ENCODE measurements at regions not wholly inside any gene's neighbourhood (a gene's known extent, or its start where the extent isn't known, plus 50 kb on each side); places are given as distances from the start of the nearest gene placed in this dataset.
"Not testable (repeated sequence)": the region's sequence is repeated elsewhere in the genome, so short reads cannot be mapped to it uniquely, and the experiment has no call there.

DNA sequence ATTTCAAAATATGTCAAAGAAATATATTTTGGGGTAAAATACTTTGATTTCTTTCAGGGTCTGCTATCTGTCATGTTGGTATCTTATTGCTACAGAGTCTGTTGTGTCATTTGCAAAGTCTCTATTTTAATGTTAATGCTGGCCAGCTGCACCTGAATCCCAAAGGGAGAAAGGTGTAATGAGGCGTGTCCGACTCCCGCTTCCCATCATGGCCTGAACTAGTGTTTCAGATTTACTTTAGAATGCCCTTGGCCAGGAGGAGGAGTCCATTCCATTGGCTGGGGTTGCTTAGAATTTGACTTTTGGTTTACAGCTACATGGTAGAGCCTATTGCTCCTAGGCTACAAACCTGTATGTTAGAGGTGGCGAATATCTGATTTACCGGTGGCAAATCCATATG, 69.3 kb downstream of the FAM50B start:
- no peak for DNase-seq

DNA sequence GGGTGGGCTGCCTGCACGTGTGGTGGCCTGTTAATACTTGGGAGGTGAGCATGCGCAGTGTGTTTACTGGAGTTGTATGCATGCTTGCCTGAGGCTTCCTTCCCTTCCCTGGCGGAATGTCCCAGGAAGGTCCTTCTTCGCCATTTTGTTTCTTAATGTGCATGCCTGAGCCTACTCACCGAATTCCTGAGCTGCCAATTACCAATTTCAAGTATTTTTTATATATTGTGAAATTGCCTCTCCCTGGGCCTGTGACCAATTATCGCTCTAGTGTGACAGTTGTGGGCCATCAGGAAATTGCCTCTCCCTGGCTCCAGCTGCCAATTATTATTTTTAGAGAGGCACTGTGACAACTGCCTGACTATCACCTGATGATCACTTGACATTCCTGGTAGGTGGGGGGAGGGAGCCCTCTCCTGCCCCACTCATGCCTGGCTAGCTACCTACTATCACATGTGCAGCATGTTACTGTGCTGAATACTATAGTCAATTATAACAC, 70.0 kb downstream of the FAM50B start:
- peak overlapping the region; percentile 69 for H3K27ac Mint-ChIP-seq

More for the DNA sequence above, 69.3 kb downstream of the FAM50B start:
- peaks cover 38% of the 10 kb centered on the region for H3K4me1 Mint-ChIP-seq (ENCODE audit: low read depth)
- TF ChIP-seq, protein P1, sequence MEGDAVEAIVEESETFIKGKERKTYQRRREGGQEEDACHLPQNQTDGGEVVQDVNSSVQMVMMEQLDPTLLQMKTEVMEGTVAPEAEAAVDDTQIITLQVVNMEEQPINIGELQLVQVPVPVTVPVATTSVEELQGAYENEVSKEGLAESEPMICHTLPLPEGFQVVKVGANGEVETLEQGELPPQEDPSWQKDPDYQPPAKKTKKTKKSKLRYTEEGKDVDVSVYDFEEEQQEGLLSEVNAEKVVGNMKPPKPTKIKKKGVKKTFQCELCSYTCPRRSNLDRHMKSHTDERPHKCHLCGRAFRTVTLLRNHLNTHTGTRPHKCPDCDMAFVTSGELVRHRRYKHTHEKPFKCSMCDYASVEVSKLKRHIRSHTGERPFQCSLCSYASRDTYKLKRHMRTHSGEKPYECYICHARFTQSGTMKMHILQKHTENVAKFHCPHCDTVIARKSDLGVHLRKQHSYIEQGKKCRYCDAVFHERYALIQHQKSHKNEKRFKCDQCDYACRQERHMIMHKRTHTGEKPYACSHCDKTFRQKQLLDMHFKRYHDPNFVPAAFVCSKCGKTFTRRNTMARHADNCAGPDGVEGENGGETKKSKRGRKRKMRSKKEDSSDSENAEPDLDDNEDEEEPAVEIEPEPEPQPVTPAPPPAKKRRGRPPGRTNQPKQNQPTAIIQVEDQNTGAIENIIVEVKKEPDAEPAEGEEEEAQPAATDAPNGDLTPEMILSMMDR (IDR thresholded peaks at IDR 0.05) = no peak
- H3K4me3 Mint-ChIP-seq = no peak overlapping the region
- peaks cover 20% of the 10 kb centered on the region for H3K36me3 Mint-ChIP-seq (ENCODE audit: low read depth)
- no peaks in the 10 kb centered on the region for H3K27me3 Mint-ChIP-seq (ENCODE audit: insufficient read depth)
- H3K9me3 Mint-ChIP-seq = no peaks in the 10 kb centered on the region
- H3K27ac Mint-ChIP-seq = peak overlapping the region; percentile 69

DNA sequence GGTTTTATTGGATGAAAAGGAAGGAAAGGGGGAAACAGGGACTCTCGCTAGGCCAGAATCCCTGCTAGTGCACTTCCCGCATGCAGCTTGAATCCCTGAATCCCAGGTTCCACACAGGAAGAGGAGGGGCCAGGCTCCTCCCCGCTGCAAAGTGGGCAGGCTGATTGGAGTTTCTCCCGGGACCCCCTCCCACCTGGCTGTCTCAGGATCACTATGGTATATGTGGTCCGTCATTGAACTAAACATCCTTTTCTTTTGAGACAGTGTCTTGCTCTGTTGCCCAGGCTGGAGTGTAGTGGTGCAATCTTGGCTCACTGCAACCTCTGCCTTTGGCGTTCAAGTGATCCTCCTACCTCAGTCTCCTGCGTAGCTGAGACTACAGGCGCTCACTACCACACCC, 70.7 kb downstream of the FAM50B start:
- no peaks in the 10 kb centered on the region for H3K27me3 Mint-ChIP-seq (ENCODE audit: insufficient read depth)
- H3K9me3 Mint-ChIP-seq = no peaks in the 10 kb centered on the region
- no peak overlapping the region for H3K4me3 Mint-ChIP-seq
- peaks cover 16% of the 10 kb centered on the region for H3K36me3 Mint-ChIP-seq (ENCODE audit: low read depth)
- DNase-seq = no peak
- peak overlapping the region; percentile 69 for H3K27ac Mint-ChIP-seq
- peaks cover 33% of the 10 kb centered on the region for H3K4me1 Mint-ChIP-seq (ENCODE audit: low read depth)
- TF ChIP-seq, protein P1 (IDR thresholded peaks at IDR 0.05) = no peak

More for the DNA sequence above, 70.0 kb downstream of the FAM50B start:
- TF ChIP-seq, protein P1 (IDR thresholded peaks at IDR 0.05) = no peak
- DNase-seq = peak; percentile 85
- H3K4me1 Mint-ChIP-seq (ENCODE audit: low read depth) = peaks cover 31% of the 10 kb centered on the region
- H3K36me3 Mint-ChIP-seq (ENCODE audit: low read depth) = peaks cover 18% of the 10 kb centered on the region
- no peak overlapping the region for H3K4me3 Mint-ChIP-seq
- H3K9me3 Mint-ChIP-seq = no peaks in the 10 kb centered on the region
- H3K27me3 Mint-ChIP-seq (ENCODE audit: insufficient read depth) = no peaks in the 10 kb centered on the region

DNA sequence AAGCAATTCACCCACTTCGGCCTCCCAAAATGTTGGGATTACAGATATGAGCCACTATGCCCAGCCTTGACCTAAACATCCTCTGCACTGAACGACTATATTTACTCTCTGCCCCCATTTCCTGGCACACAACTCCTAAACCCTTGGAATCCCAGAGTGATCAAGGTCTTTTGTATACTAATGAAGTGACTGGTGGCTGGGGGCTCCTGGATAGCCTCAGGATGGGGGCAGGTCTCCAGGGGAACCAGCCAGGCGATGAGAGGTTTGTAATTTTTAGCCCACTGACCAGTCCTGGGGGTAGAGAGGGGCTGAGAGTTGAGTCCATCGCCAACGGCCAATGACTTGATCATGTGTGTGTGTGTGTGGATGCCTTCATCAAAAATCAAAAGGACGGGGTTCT, 71.1 kb downstream of the FAM50B start:
- no peaks in the 10 kb centered on the region for H3K27me3 Mint-ChIP-seq (ENCODE audit: insufficient read depth)
- H3K27ac Mint-ChIP-seq = no peak overlapping the region
- H3K36me3 Mint-ChIP-seq (ENCODE audit: low read depth) = peaks cover 13% of the 10 kb centered on the region
- TF ChIP-seq, protein P1 (IDR thresholded peaks at IDR 0.05) = no peak
- H3K9me3 Mint-ChIP-seq = no peaks in the 10 kb centered on the region
- DNase-seq = no peak
- H3K4me1 Mint-ChIP-seq (ENCODE audit: low read depth) = peaks cover 35% of the 10 kb centered on the region
- H3K4me3 Mint-ChIP-seq = no peak overlapping the region

DNA sequence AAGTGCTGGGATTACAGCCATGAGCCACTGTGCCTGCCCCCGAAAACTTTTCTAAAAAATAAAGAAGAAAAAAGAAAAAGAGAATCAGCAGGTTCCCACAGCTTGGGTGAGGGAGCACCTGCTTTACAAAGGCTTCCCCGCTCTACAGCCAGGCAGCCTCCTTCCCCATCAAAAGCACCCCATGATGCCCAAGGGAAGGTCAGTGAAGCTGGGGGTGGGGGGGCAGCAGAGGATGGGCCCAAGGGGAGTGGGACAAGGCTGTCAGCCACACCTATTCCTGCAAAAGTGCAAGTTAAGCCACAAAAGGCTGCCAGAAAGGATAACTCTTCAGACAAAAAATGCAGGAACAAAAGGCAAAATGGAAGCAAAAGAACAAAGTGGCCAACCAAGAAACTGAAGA, 72.5 kb downstream of the FAM50B start:
- DNase-seq = no peak
- no peaks in the 10 kb centered on the region for H3K9me3 Mint-ChIP-seq
- no peaks in the 10 kb centered on the region for H3K27me3 Mint-ChIP-seq (ENCODE audit: insufficient read depth)
- TF ChIP-seq, protein P1 (IDR thresholded peaks at IDR 0.05) = no peak
- H3K4me1 Mint-ChIP-seq (ENCODE audit: low read depth) = peaks cover 37% of the 10 kb centered on the region
- no peak overlapping the region for H3K4me3 Mint-ChIP-seq
- no peak overlapping the region for H3K27ac Mint-ChIP-seq
- H3K36me3 Mint-ChIP-seq (ENCODE audit: low read depth) = peaks cover 9% of the 10 kb centered on the region

DNA sequence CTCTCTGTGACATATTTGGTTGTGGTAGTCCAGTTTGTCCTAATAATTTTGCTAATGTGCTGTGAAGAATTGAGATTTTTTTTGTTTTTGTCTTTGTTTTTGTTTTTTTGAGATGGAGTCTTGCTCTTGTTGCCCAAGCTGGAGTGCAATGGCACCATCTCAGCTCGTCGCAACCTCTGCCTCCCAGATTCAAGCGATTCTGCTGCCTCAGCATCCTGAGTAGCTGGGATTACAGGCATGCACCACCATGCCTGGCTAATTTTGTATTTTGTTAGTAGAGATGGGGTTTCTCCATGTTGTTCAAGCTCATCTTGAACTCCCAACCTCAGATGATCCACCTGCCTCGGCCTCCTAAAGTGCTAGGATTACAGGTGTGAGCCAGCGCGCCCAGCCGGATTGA, 73.4 kb downstream of the FAM50B start:
- not testable (repeated sequence) for H3K27ac Mint-ChIP-seq; H3K27me3 Mint-ChIP-seq (ENCODE audit: insufficient read depth); H3K4me3 Mint-ChIP-seq; H3K36me3 Mint-ChIP-seq (ENCODE audit: low read depth); H3K9me3 Mint-ChIP-seq; DNase-seq
- H3K4me1 Mint-ChIP-seq (ENCODE audit: low read depth) = peaks cover 38% of the 10 kb centered on the region

DNA sequence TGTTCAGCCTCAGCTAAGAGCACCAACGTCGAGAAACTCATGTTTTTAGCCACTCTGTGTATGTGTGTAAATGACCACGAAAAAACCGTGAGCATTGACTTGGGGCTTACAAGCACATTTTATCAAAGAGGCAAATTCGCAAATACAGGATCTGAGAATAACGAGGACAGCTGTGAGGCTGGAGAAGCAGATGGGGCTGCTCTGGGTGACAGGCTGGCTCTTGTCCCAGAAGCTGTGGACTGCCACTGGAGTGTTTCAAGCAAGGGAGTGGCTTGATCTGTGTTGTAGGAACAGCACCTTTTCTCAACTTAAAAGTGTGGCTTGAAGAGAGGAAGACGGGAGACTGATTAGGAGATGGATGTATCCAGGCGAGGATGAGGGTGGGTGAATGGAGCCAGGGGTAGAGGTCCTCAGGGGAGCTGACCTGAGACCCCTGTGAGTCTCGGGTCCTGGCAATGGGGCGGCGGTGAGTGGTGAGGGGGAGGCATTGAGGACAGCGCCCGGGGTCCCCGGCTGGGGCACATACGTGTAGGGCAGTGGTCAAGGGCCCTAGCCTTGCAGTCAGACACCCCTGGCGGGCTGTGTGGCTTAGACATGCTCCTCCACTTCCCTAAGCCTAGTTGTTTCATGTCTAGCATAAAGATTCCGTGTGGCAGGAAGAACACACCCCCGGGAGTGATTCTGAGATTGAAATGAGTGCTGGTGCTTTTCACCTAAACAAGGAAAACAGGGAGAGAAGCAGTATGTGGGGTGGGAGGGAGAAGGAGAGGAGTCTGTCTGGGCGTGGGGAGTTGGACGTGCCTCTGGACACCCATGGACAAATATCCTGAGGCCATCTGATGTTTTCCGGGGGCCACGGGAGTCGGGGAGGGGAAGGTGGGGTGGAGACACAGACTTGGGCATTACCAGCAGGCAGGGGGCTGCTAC, 76.3 kb downstream of the FAM50B start:
- not testable (repeated sequence) for DNase-seq; H3K36me3 Mint-ChIP-seq (ENCODE audit: low read depth); H3K9me3 Mint-ChIP-seq; H3K27me3 Mint-ChIP-seq (ENCODE audit: insufficient read depth)
- H3K4me1 Mint-ChIP-seq (ENCODE audit: low read depth) = peaks cover 50% of the 10 kb centered on the region
- peak overlapping the region; percentile 42; the same call in 1 of the 2 replicates for H3K4me3 Mint-ChIP-seq
- peak overlapping the region; percentile 71 for H3K27ac Mint-ChIP-seq

All from HFFc6 (cell line).